GM21367 (cell line): ENCODE measurements at regions not wholly inside any gene's neighbourhood (a gene's known extent, or its start where the extent isn't known, plus 50 kb on each side); places are given as distances from the start of the nearest gene placed in this dataset.

Source experiments
- ATAC-seq: cut with Tn5 transposase; IDR thresholded peaks from one replicate; pipeline ENCODE4 v1.9.1; 2021; ENCODE audit not compliant: unreplicated experiment

DNA sequence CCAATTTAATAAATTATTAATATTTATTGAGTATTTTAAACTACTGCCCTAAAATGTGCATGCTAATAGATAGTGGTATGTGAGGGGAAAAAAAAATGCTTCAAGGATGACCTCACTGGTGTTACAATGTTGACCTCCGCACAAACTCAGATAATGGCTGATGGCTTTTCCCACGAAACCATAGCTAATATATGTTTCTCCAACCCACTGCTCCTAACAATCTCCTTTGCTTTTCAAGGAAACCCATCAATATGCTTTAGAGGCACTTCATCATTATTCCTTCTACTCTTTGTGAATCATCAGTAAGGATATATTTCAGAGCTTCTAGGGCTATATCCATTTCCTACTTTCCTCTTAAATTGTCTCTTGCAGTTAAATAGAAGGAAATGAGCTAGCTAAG lies 1752.0 kb upstream of the TENM3 start:
- ATAC-seq, result no peak

DNA sequence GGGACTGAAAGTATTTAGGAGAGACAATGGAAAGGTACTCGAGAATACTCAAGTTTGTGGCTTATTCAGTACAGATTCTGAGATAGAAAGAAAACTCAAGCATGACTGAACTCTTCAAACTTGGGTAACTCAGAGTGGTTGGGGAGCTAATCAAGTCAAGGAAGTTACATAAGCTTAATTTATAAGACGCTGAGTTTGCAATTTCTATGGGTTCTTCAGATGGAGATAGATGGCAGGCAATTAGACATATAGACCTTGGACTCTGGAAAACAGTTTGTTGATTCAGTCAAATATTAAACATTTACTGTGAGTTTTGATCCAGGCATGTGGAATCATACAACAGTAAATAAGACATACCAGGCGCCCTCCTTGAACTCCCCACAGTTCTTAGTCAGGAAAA lies 1749.9 kb upstream of the TENM3 start:
- no peak for ATAC-seq

DNA sequence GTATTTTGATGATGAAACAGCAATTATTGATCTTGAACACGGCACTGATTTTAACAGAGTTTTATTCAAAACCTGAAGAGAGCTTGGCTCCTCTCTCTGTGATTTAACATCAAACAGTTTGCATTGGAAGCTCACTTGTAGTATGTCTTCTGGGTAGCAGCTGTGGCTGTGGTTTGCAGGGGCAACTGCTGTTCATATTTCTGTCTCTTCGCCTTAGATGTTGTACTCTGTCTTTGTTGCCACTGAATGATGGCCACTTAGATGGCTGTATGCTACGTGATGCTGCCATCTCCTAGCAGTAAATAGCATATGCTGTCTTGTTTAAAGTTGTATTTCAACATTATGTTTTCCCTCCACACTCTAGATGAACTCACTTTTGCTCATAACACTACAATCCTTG lies 1743.0 kb upstream of the TENM3 start:
- no peak for ATAC-seq

DNA sequence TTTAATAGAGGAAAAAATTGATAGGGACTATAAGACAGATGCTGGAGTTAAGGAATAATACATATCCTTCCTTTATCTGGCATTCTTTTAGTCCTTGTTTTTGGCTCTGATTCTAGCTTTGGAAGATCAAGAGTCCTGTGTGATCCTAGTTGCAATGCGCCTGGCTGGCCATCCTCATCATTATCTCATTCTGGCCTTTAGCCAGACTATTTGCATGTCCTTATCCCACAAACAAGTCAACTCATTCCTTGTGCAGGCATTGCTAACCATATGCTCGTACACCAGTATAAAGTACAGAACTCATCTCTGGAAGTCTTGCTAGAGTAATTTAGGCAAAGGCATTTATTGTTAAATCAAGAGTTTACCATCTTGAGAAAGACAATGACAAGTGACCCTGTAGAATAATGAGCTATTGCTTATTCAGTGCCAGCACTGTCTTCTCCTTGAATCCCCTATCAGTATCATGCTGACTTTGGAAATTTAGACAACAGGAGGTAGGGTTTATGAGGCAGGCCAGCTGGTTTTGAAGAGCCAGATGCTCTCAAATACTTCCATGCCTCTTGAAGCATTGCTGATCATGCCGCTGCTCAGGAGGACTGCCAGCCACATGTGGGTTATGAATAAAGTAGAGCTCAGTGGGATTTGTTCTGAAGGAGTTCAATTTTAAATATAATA lies 1730.3 kb upstream of the TENM3 start:
- no peak for ATAC-seq

DNA sequence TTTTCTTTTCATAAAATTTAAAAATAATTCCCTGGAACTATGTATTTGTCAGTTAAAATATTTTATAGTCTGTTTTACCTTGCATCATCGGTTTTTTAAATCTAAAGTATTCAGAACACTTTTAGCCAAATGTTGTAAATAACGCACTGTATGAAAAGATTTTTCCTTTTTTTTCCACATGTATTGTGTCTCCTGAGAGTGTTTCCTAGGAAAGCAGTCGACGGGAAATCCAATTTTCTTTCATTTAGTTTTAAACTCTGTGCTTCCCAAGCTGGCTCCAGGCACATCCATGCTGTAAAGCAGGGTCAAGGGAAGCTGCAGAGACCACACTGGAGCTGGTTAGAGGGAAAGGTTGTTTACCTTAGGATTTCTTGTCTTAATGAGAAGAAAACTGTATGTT lies 1724.3 kb upstream of the TENM3 start:
- no peak for ATAC-seq

DNA sequence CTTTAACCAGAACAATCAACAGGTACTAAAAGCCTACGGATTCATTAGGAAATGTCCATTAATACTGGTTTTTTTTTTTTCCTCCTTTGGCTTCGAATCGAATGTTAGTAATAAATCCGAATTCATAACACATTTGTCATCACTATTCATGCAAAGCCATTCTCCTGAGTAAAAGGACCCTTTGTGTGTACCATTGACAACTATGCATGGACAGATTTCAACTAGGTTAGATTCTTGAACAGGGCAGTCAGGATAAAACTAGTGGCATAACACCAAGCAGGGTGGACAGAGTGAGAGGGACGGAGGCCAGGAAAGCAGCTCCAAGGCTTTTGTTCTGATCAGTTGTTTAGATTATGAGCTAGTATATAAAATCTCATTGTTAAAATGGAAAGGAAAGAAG lies 1722.0 kb upstream of the TENM3 start:
- ATAC-seq, result no peak

DNA sequence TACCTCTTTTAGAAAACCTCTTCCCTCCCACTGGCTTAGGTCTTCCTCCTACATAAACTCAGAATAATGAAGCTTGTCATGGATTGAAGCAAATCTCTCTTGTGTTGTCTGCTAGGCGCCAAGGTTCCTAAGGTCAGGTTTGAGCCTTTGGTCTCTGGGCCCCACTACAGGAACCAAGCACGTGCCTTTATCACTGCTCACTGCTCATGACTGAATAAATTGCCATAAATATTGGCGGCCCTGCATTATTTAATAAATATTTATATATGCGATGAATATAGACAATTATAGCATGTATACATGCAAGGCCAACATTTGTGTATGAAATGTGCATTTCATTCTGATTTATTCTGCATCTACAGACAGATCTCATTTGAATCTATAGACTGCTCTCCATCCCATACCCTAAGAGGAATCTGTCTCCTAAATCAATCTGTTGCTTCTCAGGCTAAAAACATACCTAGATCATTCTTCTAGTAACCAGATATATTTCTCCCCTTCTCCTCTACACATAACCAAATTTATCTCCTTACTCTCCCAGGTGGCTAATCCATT lies 1717.6 kb upstream of the TENM3 start:
- no peak for ATAC-seq

DNA sequence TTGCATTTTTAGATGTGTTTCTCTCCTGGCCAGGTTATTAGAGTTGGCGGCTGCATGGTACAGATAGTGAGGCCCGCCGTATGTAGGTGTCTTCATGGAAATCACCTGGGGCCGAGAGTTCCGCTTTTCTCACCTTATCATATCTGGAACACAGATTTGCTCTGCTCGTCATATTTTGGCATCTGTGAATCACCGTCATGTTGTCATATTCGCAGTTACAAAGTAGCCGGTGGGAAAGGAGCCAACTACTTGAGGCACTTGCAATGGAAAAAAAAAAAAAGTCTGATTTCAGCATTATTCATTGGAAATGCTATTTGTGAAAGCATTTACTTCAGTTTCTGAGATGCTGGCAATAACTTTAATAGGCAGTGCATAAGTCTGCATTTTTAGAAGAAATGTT lies 1715.2 kb upstream of the TENM3 start:
- ATAC-seq, result no peak

DNA sequence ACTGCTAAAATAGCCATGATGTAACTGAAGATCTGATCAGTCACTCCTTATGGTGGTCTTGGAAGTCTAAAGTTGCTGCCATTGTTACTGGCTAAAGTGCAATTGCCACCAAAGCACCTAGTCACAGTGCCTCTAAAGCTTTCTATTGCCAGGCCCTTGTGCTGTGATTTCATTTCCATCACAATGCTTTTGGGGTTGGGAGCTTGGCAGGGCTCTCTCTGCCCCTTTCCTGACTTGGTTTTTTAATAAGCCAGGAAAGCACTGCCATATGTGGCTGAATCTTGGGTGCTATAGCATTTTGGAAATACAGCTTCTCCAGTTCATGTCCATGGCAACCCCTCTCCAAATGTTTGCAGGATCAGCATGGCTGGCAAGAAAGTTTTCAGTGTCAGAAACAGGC lies 1712.4 kb upstream of the TENM3 start:
- ATAC-seq, result no peak

DNA sequence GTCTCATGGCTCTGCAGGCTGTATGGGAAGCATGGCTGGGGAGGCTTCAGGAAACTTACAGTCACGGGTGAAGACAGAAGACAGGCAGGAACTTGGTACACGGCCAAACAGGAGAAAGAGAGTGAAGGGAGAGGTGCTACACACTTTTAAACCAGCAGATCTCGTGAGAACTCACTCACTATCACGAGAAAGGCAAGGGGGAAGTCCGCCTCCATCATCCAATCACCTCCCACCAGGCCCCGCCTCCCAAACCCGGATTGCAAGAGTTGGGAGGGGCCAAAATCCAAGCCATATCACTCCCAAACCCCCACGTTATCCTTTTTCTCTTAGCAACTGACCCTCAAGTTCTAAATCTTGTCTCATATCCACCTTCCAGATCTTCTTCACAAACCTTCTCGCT lies 1710.5 kb upstream of the TENM3 start:
- ATAC-seq, result no peak

DNA sequence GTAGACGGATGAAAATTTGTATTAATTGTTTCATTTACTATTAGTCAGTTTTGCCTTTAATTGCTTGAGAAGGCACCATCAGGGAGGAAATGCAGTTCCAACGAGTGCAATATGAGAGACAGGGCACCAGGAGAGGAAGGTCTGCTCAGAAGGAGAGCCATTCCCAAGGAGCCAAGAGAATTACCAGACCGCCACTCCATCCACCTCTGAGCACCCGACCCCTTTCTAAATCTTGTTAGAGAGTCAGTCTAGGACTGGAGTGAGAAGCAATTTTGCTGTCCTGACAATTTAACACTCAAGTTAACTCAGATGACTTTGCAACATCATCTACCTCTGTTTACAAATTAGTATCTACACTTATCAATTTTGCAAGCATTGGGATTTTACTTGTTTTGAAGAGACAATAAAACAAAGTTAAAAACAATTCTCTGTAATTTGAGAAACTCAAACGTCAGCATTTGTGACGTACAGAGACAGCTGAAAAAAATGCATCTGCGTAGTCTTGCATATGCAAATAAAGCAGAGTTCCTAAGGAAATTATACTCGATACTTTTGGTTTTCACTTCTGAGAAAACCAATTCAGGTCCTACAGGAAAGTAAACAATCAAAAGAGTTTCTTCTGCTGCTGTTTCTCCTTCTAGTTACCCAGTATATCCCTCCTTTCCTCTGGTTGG lies 1704.7 kb upstream of the TENM3 start:
- ATAC-seq, result no peak

DNA sequence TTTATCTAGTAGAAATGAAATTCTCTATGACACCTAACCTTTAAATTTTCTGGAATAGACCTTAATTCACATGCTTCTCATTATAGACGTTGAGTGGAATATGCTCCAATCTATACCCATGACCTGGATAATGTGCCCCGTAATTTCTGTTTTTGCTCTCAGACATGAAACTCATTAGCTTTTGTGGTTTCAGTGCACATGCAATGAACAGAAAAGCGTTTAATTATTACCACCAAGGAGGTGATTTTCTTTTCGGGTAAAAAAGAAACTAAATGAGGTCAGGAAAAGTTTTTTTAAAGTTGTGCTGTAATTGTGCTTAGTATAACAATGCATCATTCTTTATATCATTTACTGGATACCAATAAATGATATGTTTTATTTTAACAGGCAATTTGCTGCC lies 1703.9 kb upstream of the TENM3 start:
- ATAC-seq, result no peak

DNA sequence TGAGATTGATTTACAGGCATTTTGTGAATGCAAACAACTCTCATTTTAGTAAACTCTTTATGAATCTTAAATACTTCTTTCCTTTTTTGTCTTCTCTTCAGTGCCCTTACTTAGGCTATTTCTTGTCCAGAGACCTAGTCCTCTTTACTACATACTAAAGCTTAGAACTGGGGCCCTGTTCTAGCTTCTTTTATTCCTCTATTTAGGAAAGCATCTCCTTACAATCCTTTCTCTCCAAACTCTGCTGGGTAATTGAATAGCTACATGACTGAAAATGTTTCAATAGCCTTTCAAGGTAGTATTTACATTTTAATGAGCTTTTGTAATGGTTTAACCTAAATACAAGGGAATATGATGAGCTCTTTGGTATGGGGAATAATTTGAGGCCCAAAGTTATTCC lies 1701.5 kb upstream of the TENM3 start:
- ATAC-seq, result no peak

DNA sequence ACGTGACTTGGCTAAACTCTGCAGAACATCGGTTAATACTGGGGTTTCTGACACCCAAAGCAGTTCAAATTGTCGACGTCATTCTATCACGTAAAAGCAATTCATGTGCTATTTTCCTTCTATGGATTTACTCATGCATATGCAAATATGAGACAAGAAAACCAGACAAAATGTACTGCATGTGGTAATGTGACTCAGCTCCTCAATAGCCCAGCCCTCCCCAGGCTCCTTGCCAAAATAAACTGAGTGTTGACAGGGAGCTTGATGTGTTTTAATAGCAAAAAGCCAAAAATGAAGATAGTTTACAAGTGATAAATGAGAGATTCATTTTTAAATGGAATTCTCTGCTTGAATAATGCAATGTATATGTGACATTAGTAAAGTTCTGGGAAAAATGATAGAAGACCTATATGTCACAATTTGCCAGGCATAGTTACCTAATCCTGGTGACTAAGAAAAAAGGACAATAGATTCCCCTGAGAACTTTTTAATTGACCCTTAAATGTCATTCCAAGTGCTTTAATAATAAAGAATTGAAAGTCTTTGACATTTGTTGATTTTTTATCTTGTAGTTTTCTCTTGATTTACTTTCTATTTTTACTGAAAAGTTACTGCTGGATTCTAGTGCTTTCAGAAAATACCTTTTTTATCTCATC lies 1700.6 kb upstream of the TENM3 start:
- no peak for ATAC-seq

DNA sequence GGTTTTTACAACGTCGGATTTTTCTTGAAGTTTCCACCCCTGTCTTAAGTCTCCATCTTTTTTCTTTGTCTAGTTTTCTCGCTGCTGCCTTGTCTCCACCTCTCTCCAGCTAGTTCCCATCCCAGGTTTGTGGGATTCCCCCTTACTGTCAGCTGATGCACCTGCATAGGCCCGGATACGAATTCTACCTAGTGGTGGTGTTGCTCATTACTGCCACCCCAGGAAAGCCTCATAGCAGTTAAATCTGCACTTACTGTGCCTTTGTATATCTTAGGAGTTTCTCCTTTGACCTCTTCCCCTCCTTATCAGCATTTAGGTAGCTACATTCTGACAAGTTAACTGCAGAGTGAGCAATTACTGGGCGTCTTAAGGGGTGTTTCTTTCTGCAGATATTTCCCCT lies 1693.1 kb upstream of the TENM3 start:
- ATAC-seq, result no peak

DNA sequence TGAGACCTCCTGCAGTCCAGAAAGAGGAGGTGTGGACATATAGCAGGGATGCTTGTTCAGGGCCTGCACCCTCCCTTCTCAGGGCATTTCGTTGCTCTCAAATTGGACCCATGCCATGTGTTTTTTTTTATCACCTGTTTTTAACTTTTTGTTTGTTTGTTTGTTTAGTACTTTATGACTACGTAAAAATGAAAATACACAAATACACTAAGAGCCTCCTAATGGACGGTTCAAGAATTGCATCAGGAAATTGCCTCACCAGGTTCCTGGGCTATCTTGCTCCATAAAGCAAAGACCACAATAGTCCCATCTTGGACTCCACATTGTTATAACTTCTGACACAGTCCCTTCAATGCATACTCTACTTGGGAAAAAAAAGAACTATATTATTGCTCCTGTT lies 1685.9 kb upstream of the TENM3 start:
- ATAC-seq, result no peak

DNA sequence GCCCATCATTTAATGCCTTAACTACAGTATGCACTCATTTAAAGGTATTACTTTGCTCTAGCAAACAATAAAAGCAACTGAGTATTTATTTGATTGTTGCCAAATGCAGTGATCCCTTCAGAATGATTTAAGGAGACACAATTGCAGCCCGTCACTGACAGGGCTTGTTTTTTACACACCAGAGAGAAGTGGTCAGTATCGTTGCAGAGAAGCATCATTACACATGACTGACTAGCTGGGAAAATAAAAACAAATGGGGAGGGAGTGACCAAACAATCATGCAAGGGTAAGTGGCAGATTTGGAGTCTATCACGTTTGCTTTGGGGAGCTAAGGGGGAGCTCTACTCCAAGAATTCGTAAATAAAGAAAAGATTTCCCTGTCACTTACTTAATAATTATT lies 1685.3 kb upstream of the TENM3 start:
- ATAC-seq, result no peak

DNA sequence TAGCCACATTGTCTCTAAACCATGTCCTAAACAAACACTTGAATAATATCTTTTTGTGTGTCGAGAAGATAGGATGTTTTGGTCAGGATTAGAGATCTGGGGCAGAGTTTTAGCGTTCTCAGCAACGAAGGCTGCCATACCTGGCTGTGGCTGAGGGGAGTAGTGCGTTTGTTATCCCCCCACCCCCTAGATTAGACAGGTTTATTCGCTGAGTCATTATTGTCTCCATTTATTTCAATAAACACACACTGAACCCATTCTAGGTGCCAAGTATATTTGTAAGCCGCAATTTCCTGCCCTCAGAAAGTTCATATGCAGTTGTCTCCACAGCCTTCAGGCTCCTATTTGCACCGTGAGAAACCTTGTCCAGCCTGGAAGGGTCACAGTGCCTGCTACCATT lies 1684.8 kb upstream of the TENM3 start:
- no peak for ATAC-seq

DNA sequence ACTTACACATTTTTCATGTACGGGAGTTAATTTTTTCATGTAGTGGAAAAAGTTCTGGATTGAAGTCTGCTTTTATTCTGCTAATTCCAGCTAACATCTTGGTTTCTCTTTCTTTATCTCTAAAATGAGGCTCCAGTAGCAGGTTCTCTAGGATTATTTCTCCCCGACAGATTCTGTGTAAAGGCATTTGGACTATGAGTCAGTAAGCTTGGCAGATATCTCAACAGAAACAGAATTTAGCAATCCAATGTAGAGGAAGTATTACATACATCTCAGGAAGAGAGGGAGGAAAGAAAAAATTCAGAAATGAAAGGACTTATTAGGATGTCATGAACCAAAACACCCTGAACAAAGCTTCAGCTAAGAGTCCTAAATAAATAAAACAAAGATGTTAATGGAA lies 1682.3 kb upstream of the TENM3 start:
- ATAC-seq, result no peak

DNA sequence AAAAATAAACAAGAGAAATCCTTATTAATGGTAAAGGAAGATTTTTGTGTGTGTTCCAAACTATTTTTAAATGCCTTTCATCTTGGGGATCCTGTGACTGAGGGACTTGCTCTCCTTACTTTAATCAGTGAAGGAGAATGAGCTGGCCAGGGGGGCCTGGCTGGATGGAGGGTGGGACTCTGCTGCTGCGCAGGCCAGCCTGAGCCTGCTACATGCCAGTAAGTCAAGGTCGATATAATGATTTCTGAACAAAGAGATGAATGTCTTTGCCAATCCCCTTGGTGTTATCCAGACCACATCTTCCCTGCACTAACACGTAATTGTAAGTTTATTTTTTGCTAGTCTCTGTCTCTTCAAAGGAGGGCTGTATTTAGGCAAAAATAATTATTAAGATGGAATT lies 1679.2 kb upstream of the TENM3 start:
- no peak for ATAC-seq

DNA sequence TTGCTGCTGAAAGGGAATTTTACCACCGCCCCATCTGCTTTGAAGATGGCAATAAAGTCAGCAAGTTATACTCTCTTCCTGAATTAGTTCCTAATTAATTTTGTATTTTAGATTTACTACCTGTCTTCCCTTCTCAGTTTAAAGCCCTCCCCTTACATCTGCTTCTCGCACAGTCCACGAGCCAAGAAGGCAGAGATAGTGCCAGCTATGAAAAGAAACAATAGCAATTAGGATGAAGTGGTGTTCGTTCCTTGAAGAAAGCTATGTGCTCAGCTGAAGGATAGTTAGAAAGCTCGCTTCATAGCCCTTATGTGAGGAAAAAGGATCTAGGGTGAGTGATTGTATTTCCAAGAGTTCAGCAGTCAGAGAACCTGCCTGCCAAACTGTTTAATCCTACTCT lies 1678.8 kb upstream of the TENM3 start:
- no peak for ATAC-seq

DNA sequence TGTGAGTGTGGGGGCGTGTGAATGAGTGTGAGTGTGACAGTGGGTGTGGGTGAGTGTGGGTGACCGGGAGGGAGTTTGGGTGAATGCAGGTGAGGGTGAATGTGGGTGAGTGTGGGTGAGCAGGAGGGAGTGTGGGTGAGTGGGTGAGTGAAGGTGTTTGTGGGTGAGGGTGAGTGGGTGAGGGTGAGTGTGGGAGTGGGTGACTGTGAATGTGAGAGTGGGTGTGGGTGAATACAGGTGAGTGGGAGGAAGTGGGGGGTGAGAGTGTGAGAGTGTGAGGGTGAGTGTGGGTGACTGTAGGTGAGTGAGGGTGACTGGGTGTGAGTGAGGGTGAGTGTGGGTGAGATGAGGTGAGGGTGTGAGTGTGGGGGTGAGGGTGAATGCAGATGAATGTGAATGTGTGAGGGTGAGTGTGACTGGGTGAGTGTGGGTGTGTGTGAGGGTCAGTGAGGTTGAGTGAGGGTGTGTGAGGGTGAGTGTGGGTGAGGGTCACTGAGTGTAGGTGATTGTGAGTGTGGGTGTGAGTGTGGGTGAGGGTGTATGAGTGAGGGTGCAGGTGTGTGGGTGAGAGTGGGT lies 1677.3 kb upstream of the TENM3 start:
- no peak for ATAC-seq
